ENCODE measurements at regions not wholly inside any gene's neighbourhood (a gene's known extent, or its start where the extent isn't known, plus 50 kb on each side); places are given as distances from the start of the nearest gene placed in this dataset.

GRCh38 chr7:86339051-86339450, 304.7 kb upstream of the GRM3 start:
- intact Hi-C loops (cut with DNase I; ENCODE audit: low total_unique reads) = no loop called here
- Histone ChIP-seq H3K4me3 (no peak overlapping the region), H3K27me3 (replicated peaks in 1 of 7) (no peaks in the 10 kb centered on the region), H3K27ac (no peak overlapping the region), H3K9me3 (peaks cover 0 to 15% (median 5%) of the 10 kb centered on the region in 8 donors), H3K4me1 (no peaks in the 10 kb centered on the region), H3K36me3 (no peaks in the 10 kb centered on the region)
- 74 to 78% (median 76%) methylated on average over 3 of the region's 3 CpGs for WGBS, 5 donors
- TF ChIP-seq CTCF (IDR thresholded peaks at IDR 0.05 in 8 of 11, conservative IDR thresholded peaks at IDR 0.05 in 3 of 11) = no peak
- no peak for TF ChIP-seq POLR2A (IDR thresholded peaks at IDR 0.05)
- TF ChIP-seq POLR2AphosphoS5 (IDR thresholded peaks at IDR 0.05) = no peak
- no peak for DNase-seq

- H3K4me1 ChIP-seq = no peaks in the 10 kb centered on the region
- TF ChIP-seq POLR2AphosphoS5 (IDR thresholded peaks at IDR 0.05) (no peak), CTCF (IDR thresholded peaks at IDR 0.05 in 8 of 11, conservative IDR thresholded peaks at IDR 0.05 in 3 of 11) (no peak)
- DNase-seq = no peak
- no peak overlapping the region for H3K4me3 ChIP-seq
- intact Hi-C loops (cut with DNase I; ENCODE audit: low total_unique reads) = no loop called here
- WGBS, 5 donors = 0 to 48% (median 2%) methylated on average over 1 of the region's 1 CpG
- no peaks in the 10 kb centered on the region for H3K36me3 ChIP-seq
- H3K27ac ChIP-seq = no peak overlapping the region
- H3K27me3 ChIP-seq (replicated peaks in 1 of 7) = no peaks in the 10 kb centered on the region
- H3K9me3 ChIP-seq = peaks cover 0 to 7% (median 0%) of the 10 kb centered on the region in 8 donors
Measured at GRCh38 chr7:86328801-86329433, 314.8 kb upstream of the GRM3 start.

GRCh38 chr7:86326847-86327246, 316.9 kb upstream of the GRM3 start:
- no peaks in the 10 kb centered on the region for H3K27me3 ChIP-seq (replicated peaks in 1 of 7)
- intact Hi-C loops (cut with DNase I; ENCODE audit: low total_unique reads) = no loop called here
- DNase-seq = no peak
- H3K9me3 ChIP-seq = peaks cover 0 to 10% (median 0%) of the 10 kb centered on the region in 8 donors
- H3K36me3 ChIP-seq = no peaks in the 10 kb centered on the region
- H3K4me1 ChIP-seq = no peaks in the 10 kb centered on the region
- TF ChIP-seq POLR2AphosphoS5 (IDR thresholded peaks at IDR 0.05) = no peak
- TF ChIP-seq POLR2A (IDR thresholded peaks at IDR 0.05) = no peak
- TF ChIP-seq CTCF (IDR thresholded peaks at IDR 0.05 in 8 of 11, conservative IDR thresholded peaks at IDR 0.05 in 3 of 11) = no peak
- no peak overlapping the region for H3K27ac ChIP-seq
- no peak overlapping the region for H3K4me3 ChIP-seq

- Histone ChIP-seq H3K4me1 (no peaks in the 10 kb centered on the region), H3K4me3 (no peak overlapping the region), H3K27me3 (replicated peaks in 1 of 7) (no peaks in the 10 kb centered on the region), H3K36me3 (no peaks in the 10 kb centered on the region), H3K9me3 (peaks cover 0 to 10% (median 0%) of the 10 kb centered on the region in 8 donors), H3K27ac (no peak overlapping the region)
- intact Hi-C loops (cut with DNase I; ENCODE audit: low total_unique reads) = no loop called here
- WGBS, 5 donors = 71 to 94% (median 88%) methylated on average over 1 of the region's 1 CpG
- TF ChIP-seq POLR2A (IDR thresholded peaks at IDR 0.05) (no peak), POLR2AphosphoS5 (IDR thresholded peaks at IDR 0.05) (no peak), CTCF (IDR thresholded peaks at IDR 0.05 in 8 of 11, conservative IDR thresholded peaks at IDR 0.05 in 3 of 11) (no peak)
- DNase-seq = no peak
Measured at GRCh38 chr7:86320889-86321288, 322.8 kb upstream of the GRM3 start.

Measured in spleen (tissue), 11 donors.